Cerebellar nuclear complex (tissue), 1 donor: ENCODE measurements at regions not wholly inside any gene's neighbourhood (a gene's known extent, or its start where the extent isn't known, plus 50 kb on each side); places are given as distances from the start of the nearest gene placed in this dataset.

ENCODE experiments used
- DNase-seq, 2 experiments: peaks; one replicate each; lab custom pipeline; 2025; lab: John Stamatoyannopoulos, UW

GRCh38 chr5:96245140-96246091 lies 187.6 kb downstream of the PCSK1 start:
- no peak for DNase-seq

GRCh38 chr5:96244696-96245095 lies 188.4 kb downstream of the PCSK1 start:
- no peak for DNase-seq

GRCh38 chr5:96243862-96244261 lies 189.2 kb downstream of the PCSK1 start:
- DNase-seq, result no peak

GRCh38 chr5:96243203-96243602 lies 189.8 kb downstream of the PCSK1 start:
- DNase-seq, result no peak

GRCh38 chr5:96242571-96242970 lies 190.5 kb downstream of the PCSK1 start:
- DNase-seq, result no peak

- no peak for DNase-seq
These were observed 196.2 kb downstream of the PCSK1 start for GRCh38 chr5:96236831-96237230.

GRCh38 chr5:96236051-96236450 lies 197.0 kb downstream of the PCSK1 start:
- no peak for DNase-seq

- no peak for DNase-seq
These were observed 197.8 kb downstream of the PCSK1 start for GRCh38 chr5:96235008-96235910.

- DNase-seq, result no peak
These were observed 200.4 kb downstream of the PCSK1 start for GRCh38 chr5:96232602-96233001.

- DNase-seq, result no peak
These were observed 203.9 kb downstream of the PCSK1 start for GRCh38 chr5:96229188-96229587.

GRCh38 chr5:96228408-96228807 lies 204.6 kb downstream of the PCSK1 start:
- DNase-seq, result no peak

- DNase-seq, result no peak
These were observed 205.1 kb downstream of the PCSK1 start for GRCh38 chr5:96227957-96228356.

GRCh38 chr5:96226941-96227552 lies 206.0 kb downstream of the PCSK1 start:
- no peak for DNase-seq

- DNase-seq, result no peak
These were observed 210.9 kb downstream of the PCSK1 start for GRCh38 chr5:96222129-96222528.

GRCh38 chr5:96220610-96221390 lies 212.2 kb downstream of the PCSK1 start:
- no peak for DNase-seq

- DNase-seq, result no peak
These were observed 213.3 kb downstream of the PCSK1 start for GRCh38 chr5:96219580-96220281.

- no peak for DNase-seq
These were observed 214.4 kb downstream of the PCSK1 start for GRCh38 chr5:96218653-96219052.

- no peak for DNase-seq
These were observed 218.4 kb downstream of the PCSK1 start for GRCh38 chr5:96214442-96215197.

GRCh38 chr5:96209829-96210228 lies 223.2 kb downstream of the PCSK1 start:
- DNase-seq, result no peak

GRCh38 chr5:96207420-96207819 lies 225.6 kb downstream of the PCSK1 start:
- DNase-seq, result no peak
